ENCODE measurements at regions not wholly inside any gene's neighbourhood (a gene's known extent, or its start where the extent isn't known, plus 50 kb on each side); places are given as distances from the start of the nearest gene placed in this dataset.

DNA sequence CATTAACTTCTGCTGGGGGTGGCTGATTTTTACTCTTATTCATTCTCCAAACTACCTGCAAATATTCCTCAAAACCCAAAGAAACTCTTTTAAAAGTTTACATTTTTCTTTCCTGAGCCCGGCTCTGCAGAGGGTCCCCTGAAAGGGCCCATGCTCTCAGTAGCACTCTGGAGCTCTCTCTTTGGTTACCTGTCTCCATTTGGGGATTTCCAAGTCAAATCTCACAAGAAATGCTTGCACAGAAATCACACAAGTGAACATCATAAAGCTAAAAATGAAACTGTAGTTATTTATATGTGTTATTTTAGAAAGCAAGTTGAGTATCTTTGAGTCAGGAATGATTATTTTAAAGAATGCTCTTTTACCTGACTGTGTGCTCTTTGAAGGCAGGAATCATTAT lies 174.5 kb upstream of the PLXNA2 start (continued):
- TF ChIP-seq, protein P1, sequence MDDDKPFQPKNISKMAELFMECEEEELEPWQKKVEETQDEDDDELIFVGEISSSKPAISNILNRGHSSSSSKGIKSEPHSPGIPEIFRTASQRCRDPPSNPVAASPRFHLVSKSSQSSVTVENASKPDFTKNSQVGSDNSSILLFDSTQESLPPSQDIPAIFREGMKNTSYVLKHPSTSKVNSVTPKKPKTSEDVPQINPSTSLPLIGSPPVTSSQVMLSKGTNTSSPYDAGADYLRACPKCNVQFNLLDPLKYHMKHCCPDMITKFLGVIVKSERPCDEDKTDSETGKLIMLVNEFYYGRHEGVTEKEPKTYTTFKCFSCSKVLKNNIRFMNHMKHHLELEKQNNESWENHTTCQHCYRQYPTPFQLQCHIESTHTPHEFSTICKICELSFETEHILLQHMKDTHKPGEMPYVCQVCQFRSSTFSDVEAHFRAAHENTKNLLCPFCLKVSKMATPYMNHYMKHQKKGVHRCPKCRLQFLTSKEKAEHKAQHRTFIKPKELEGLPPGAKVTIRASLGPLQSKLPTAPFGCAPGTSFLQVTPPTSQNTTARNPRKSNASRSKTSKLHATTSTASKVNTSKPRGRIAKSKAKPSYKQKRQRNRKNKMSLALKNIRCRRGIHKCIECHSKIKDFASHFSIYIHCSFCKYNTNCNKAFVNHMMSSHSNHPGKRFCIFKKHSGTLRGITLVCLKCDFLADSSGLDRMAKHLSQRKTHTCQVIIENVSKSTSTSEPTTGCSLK (tag by site-specific recombination; IDR thresholded peaks at IDR 0.05): no peak
- no peak for TF ChIP-seq ZNF292 (tag by site-specific recombination; IDR thresholded peaks at IDR 0.05; ENCODE audit: borderline replicate concordance, low read depth)

DNA sequence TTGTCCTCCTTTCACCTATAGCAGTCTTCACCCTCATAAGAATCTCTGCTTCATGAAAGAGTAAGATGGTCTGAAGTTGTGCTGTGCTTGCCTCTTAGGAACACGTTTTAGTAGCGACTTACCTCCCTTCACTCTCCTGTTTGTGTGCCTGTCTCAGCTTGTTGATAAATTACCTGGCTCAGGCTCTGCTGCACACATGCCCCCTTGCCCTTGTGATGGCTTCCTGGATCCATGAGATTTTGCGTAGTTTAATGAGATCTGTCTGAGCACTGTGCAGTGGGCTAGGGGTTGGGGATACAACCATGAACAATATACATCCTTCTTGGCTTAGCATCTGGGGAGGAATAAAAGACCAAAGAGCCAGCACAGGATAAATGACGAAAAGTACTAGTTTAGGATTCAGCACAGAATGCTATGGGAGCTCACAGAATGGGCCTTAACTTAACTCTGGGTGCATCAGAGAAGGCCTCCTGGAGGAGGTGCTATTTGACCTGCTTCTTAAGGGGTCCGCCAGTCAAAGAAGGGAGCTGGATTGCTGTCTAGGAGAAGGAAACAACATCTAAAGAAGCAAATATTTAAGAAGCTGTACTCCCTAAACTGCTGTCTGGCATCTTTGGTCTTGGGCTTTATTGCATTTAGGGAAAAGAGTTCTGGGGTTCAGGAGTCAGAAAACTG lies 175.7 kb upstream of the PLXNA2 start:
- no peak overlapping the region for H3K4me3 ChIP-seq (ENCODE audit: low read depth, low read length)
- TF ChIP-seq, protein P2, sequence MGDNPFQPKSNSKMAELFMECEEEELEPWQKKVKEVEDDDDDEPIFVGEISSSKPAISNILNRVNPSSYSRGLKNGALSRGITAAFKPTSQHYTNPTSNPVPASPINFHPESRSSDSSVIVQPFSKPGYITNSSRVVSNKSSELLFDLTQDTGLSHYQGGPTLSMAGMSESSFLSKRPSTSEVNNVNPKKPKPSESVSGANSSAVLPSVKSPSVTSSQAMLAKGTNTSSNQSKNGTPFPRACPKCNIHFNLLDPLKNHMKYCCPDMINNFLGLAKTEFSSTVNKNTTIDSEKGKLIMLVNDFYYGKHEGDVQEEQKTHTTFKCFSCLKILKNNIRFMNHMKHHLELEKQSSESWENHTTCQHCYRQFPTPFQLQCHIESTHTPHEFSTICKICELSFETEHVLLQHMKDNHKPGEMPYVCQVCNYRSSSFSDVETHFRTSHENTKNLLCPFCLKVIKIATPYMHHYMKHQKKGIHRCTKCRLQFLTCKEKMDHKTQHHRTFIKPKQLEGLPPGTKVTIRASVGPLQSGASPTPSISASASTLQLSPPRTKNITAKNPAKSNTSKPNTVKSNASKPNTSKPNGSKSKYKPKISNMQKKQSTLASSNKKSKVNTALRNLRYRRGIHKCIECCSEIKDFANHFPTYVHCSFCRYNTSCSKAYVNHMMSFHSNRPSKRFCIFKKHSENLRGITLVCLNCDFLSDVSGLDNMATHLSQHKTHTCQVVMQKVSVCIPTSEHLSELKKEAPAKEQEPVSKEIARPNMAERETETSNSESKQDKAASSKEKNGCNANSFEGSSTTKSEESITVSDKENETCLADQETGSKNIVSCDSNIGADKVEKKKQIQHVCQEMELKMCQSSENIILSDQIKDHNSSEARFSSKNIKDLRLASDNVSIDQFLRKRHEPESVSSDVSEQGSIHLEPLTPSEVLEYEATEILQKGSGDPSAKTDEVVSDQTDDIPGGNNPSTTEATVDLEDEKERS (tag by site-specific recombination; IDR thresholded peaks at IDR 0.05): no peak
- no peak for TF ChIP-seq ZNF521 (tag by site-specific recombination; IDR thresholded peaks at IDR 0.05)
- TF ChIP-seq ZNF624 (tag by site-specific recombination; IDR thresholded peaks at IDR 0.05): no peak
- TF ChIP-seq, protein P3, sequence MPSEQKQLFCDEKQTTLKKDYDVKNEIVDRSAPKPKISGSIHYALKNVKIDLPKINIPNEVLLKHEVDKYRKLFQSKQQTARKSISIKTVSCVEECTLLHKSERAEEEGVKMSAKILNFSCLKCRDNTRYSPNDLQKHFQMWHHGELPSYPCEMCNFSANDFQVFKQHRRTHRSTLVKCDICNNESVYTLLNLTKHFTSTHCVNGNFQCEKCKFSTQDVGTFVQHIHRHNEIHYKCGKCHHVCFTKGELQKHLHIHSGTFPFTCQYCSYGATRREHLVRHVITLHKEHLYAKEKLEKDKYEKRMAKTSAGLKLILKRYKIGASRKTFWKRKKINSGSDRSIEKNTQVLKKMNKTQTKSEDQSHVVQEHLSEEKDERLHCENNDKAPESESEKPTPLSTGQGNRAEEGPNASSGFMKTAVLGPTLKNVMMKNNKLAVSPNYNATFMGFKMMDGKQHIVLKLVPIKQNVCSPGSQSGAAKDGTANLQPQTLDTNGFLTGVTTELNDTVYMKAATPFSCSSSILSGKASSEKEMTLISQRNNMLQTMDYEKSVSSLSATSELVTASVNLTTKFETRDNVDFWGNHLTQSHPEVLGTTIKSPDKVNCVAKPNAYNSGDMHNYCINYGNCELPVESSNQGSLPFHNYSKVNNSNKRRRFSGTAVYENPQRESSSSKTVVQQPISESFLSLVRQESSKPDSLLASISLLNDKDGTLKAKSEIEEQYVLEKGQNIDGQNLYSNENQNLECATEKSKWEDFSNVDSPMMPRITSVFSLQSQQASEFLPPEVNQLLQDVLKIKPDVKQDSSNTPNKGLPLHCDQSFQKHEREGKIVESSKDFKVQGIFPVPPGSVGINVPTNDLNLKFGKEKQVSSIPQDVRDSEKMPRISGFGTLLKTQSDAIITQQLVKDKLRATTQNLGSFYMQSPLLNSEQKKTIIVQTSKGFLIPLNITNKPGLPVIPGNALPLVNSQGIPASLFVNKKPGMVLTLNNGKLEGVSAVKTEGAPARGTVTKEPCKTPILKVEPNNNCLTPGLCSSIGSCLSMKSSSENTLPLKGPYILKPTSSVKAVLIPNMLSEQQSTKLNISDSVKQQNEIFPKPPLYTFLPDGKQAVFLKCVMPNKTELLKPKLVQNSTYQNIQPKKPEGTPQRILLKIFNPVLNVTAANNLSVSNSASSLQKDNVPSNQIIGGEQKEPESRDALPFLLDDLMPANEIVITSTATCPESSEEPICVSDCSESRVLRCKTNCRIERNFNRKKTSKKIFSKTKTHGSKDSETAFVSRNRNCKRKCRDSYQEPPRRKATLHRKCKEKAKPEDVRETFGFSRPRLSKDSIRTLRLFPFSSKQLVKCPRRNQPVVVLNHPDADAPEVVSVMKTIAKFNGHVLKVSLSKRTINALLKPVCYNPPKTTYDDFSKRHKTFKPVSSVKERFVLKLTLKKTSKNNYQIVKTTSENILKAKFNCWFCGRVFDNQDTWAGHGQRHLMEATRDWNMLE (tag by site-specific recombination; conservative IDR thresholded peaks at IDR 0.05; ENCODE audit: low read depth): no peak
- no peak for TF ChIP-seq ZNF544 (tag by site-specific recombination; IDR thresholded peaks at IDR 0.05)
- no peak for TF ChIP-seq ZNF16 (tag by site-specific recombination; IDR thresholded peaks at IDR 0.05; ENCODE audit: low read depth)
- no peak for TF ChIP-seq ZNF138 (tag by site-specific recombination; IDR thresholded peaks at IDR 0.05; ENCODE audit: borderline replicate concordance)
- no peak for TF ChIP-seq SP7 (tag by site-specific recombination; IDR thresholded peaks at IDR 0.05)
- no peak for TF ChIP-seq GLI2 (tag by site-specific recombination; IDR thresholded peaks at IDR 0.05; ENCODE audit: borderline replicate concordance, low read depth)
- no peak for TF ChIP-seq ZFP3 (tag by site-specific recombination; IDR thresholded peaks at IDR 0.05; ENCODE audit: low read depth)
- TF ChIP-seq ZSCAN23 (tag by site-specific recombination; IDR thresholded peaks at IDR 0.05): no peak
- no peaks in the 10 kb centered on the region for H3K9me3 ChIP-seq (ENCODE audit: control insufficient read depth, insufficient read depth, low read depth, low read length)
- H3K27ac ChIP-seq (ENCODE audit: extremely low read depth, low read depth, low read length): no peak overlapping the region
- CTCF ChIA-PET: interaction anchor here (0.6 to 0.8 kb wide), 2 partner anchors 192 to 398 kb away, joined by 3 to 4 read pairs; no protein-coding TSS in a partner anchor
- POLR2A ChIA-PET: no interaction called here
- no peaks in the 10 kb centered on the region for H3K36me3 ChIP-seq (ENCODE audit: control insufficient read depth in 2 of 2, insufficient read depth in 1 of 2, low read length in 2 of 2)
- no peaks in the 10 kb centered on the region for H3K4me1 ChIP-seq (ENCODE audit: control insufficient read depth, insufficient read depth, low read length)
